Esophagus muscularis mucosa (tissue), 4 donors: ENCODE measurements at regions not wholly inside any gene's neighbourhood (a gene's known extent, or its start where the extent isn't known, plus 50 kb on each side); places are given as distances from the start of the nearest gene placed in this dataset.
"Not testable (repeated sequence)": the region's sequence is repeated elsewhere in the genome, so short reads cannot be mapped to it uniquely, and the experiment has no call there.

Experiments used
- CTCF ChIP-seq, 3 experiments: fragments of 200-600 bp in 2 of 3; fragments of 450-650 bp in 1 of 3; sonication (generic) in 2 of 3; IDR thresholded peaks; one replicate each; pipeline ENCODE4 v1.5.1; 2017 to 2019; ENCODE audit warnings: antibody characterized with exemption in 3 of 3, mild to moderate bottlenecking in 2 of 3, moderate library complexity in 1 of 3
- EP300 ChIP-seq: sonication (generic); formaldehyde crosslinking; IDR thresholded peaks from one replicate; pipeline ENCODE4 v1.6.1; 2017; ENCODE audit warnings: antibody characterized with exemption
- POLR2A ChIP-seq: fragments of 450-650 bp; IDR thresholded peaks from one replicate; pipeline ENCODE4 v1.6.1; 2017; ENCODE audit warnings: antibody characterized with exemption, moderate library complexity, mild to moderate bottlenecking, low read depth
- POLR2AphosphoS5 ChIP-seq, 2 donors: sonication (generic); formaldehyde crosslinking; IDR thresholded peaks; one replicate each; pipeline ENCODE4 v1.6.1; 2017; ENCODE audit warnings: antibody characterized with exemption in 2 of 2

- not testable (repeated sequence) for TF ChIP-seq CTCF (IDR thresholded peaks at IDR 0.05); POLR2A; POLR2AphosphoS5 (IDR thresholded peaks at IDR 0.05); EP300
Measured at GRCh38 chr4:3904264-3904955, 138.2 kb downstream of the ADRA2C start.
